H9 (cell line): ENCODE measurements at regions not wholly inside any gene's neighbourhood (a gene's known extent, or its start where the extent isn't known, plus 50 kb on each side); places are given as distances from the start of the nearest gene placed in this dataset.
"Not testable (repeated sequence)": the region's sequence is repeated elsewhere in the genome, so short reads cannot be mapped to it uniquely, and the experiment has no call there.

ENCODE experiments used
- DNase-seq: peaks from one replicate; pipeline ENCODE4 v3.0.0-alpha.2; 2017
- H2AFZ ChIP-seq: one replicate; pipeline ENCODE4 v1.6.1; 2013; ENCODE audit warnings: mild to moderate bottlenecking, low read length, control low read depth, moderate library complexity
- H2AK5ac ChIP-seq: 2 replicates; pipeline ENCODE4 v1.6.1; 2013; ENCODE audit warnings: low read length, control low read depth, mixed read lengths; ENCODE audit not compliant: insufficient read length
- H2BK120ac ChIP-seq: one replicate; pipeline ENCODE4 v1.6.1; 2013; ENCODE audit warnings: low read depth, mild to moderate bottlenecking, low read length, control low read depth, inconsistent platforms; ENCODE audit not compliant: poor library complexity, severe bottlenecking
- H2BK12ac ChIP-seq: 2 replicates; pipeline ENCODE4 v1.6.1; 2013; ENCODE audit warnings: low read length, control low read depth, mixed read lengths, low read depth; ENCODE audit not compliant: insufficient read length
- H2BK15ac ChIP-seq: 2 replicates; pipeline ENCODE4 v1.6.1; 2013; ENCODE audit warnings: low read depth, low read length, control low read depth
- H2BK20ac ChIP-seq: one replicate; pipeline ENCODE4 v1.6.1; 2013; ENCODE audit warnings: low read depth, mild to moderate bottlenecking, low read length, control low read depth, inconsistent platforms; ENCODE audit not compliant: poor library complexity, severe bottlenecking
- H2BK5ac ChIP-seq: 2 replicates; pipeline ENCODE4 v1.6.1; 2013; ENCODE audit warnings: low read length, control low read depth, mixed read lengths; ENCODE audit not compliant: insufficient read length
- H3K14ac ChIP-seq: 2 replicates; pipeline ENCODE4 v1.6.1; 2013; ENCODE audit warnings: low read length, control low read depth; ENCODE audit not compliant: insufficient read depth
- H3K18ac ChIP-seq: 2 replicates; pipeline ENCODE4 v1.6.1; 2013; ENCODE audit warnings: low read depth, mild to moderate bottlenecking, mixed read lengths, low read length, control low read depth; ENCODE audit not compliant: insufficient read length
- H3K23ac ChIP-seq: 2 replicates; pipeline ENCODE4 v1.6.1; 2013; ENCODE audit warnings: low read length, control low read depth, mixed read lengths, low read depth; ENCODE audit not compliant: insufficient read length
- H3K23me2 ChIP-seq: 2 replicates; pipeline ENCODE4 v1.6.1; 2013; ENCODE audit warnings: low read depth, mild to moderate bottlenecking, mixed read lengths, low read length, control low read depth; ENCODE audit not compliant: insufficient read length, poor library complexity, severe bottlenecking
- H3K27ac ChIP-seq: 2 replicates; pipeline ENCODE4 v1.5.1; 2013; ENCODE audit warnings: low read length, control low read depth, mixed read lengths, low read depth; ENCODE audit not compliant: insufficient read length
- H3K27me3 ChIP-seq: 2 replicates; pipeline ENCODE4 v1.6.1; 2013; ENCODE audit warnings: low read length, control low read depth, inconsistent platforms; ENCODE audit not compliant: insufficient read depth
- H3K4ac ChIP-seq: 2 replicates; pipeline ENCODE4 v1.6.1; 2013; ENCODE audit warnings: low read depth, mild to moderate bottlenecking, control low read depth, inconsistent platforms, low read length, moderate library complexity
- H3K4me1 ChIP-seq: 2 replicates; pipeline ENCODE4 v1.6.1; 2013; ENCODE audit warnings: low read length, control low read depth, inconsistent platforms; ENCODE audit not compliant: insufficient read depth
- H3K4me2 ChIP-seq: 2 replicates; pipeline ENCODE4 v1.6.1; 2013; ENCODE audit warnings: low read length, control low read depth, mixed read lengths; ENCODE audit not compliant: insufficient read length, insufficient read depth
- H3K56ac ChIP-seq: 2 replicates; pipeline ENCODE4 v1.6.1; 2013; ENCODE audit warnings: low read depth, mild to moderate bottlenecking, mixed read lengths, low read length, control low read depth; ENCODE audit not compliant: insufficient read length
- H3K79me1 ChIP-seq: 2 replicates; pipeline ENCODE4 v1.6.1; 2013; ENCODE audit warnings: low read depth, mild to moderate bottlenecking, moderate library complexity, low read length, control low read depth, inconsistent platforms; ENCODE audit not compliant: insufficient read depth, poor library complexity, severe bottlenecking
- H3K79me2 ChIP-seq: 2 replicates; pipeline ENCODE4 v1.6.1; 2013; ENCODE audit warnings: low read length, control low read depth, inconsistent platforms; ENCODE audit not compliant: insufficient read depth
- H3K9ac ChIP-seq: 2 replicates; pipeline ENCODE4 v1.6.1; 2013; ENCODE audit warnings: low read length, control low read depth, mixed read lengths; ENCODE audit not compliant: insufficient read length; ENCODE audit errors: extremely low read depth
- H3K9me3 ChIP-seq: one replicate; pipeline ENCODE4 v1.6.1; 2013; ENCODE audit warnings: low read depth, low read length, inconsistent platforms; ENCODE audit not compliant: control insufficient read depth
- H3T11ph ChIP-seq: one replicate; pipeline ENCODE4 v1.6.1; 2013; ENCODE audit warnings: mild to moderate bottlenecking, low read length, control low read depth, inconsistent platforms
- H4K20me1 ChIP-seq: one replicate; pipeline ENCODE4 v1.6.1; 2013; ENCODE audit not compliant: control insufficient read depth, insufficient read length, insufficient read depth
- H4K5ac ChIP-seq: 2 replicates; pipeline ENCODE4 v1.6.1; 2013; ENCODE audit warnings: low read depth, mild to moderate bottlenecking, mixed read lengths, low read length, control low read depth; ENCODE audit not compliant: insufficient read length
- H4K8ac ChIP-seq: replicated peaks from 2 replicates; pipeline ENCODE4 v1.6.1; 2013; ENCODE audit warnings: low read length, control low read depth, mixed read lengths, low read depth; ENCODE audit not compliant: insufficient read length
- H4K91ac ChIP-seq: 2 replicates; pipeline ENCODE4 v1.6.1; 2013; ENCODE audit warnings: low read depth, mild to moderate bottlenecking, moderate library complexity, mixed read lengths, low read length, control low read depth; ENCODE audit not compliant: insufficient read length
- H3K27ac Mint-ChIP-seq, 3 experiments: 2 replicates in 2 of 3; 3 replicates in 1 of 3; pipeline ENCODE4 v1.8.0; 2020 to 2021; ENCODE audit warnings: mixed read lengths in 3 of 3, mild to moderate bottlenecking in 1 of 3, moderate library complexity in 1 of 3
- H3K27me3 Mint-ChIP-seq: 2 replicates; pipeline ENCODE4 v1.8.0; 2021; ENCODE audit warnings: low read depth, mild to moderate bottlenecking, moderate library complexity, mixed read lengths
- H3K36me3 Mint-ChIP-seq, 3 experiments: 2 replicates in 2 of 3; 3 replicates in 1 of 3; pipeline ENCODE4 v1.8.0; 2020 to 2021; ENCODE audit warnings: low read depth in 3 of 3, mixed read lengths in 3 of 3; ENCODE audit not compliant: insufficient read depth in 1 of 3
- H3K4me1 Mint-ChIP-seq, 2 experiments: 2 replicates each; pipeline ENCODE4 v1.8.0; 2020; ENCODE audit warnings: mixed read lengths in 2 of 2
- H3K4me3 Mint-ChIP-seq, 2 experiments: 2 replicates in 1 of 2; 3 replicates in 1 of 2; pipeline ENCODE4 v1.8.0; 2020 to 2021; ENCODE audit warnings: mild to moderate bottlenecking in 2 of 2, mixed read lengths in 2 of 2, moderate library complexity in 1 of 2
- H3K9me3 Mint-ChIP-seq, 2 experiments: 2 replicates in 1 of 2; 3 replicates in 1 of 2; pipeline ENCODE4 v1.8.0; 2020; ENCODE audit warnings: mild to moderate bottlenecking in 2 of 2, mixed read lengths in 2 of 2, moderate library complexity in 1 of 2
- WGBS: extraction: QIAGEN DNeasy Blood & Tissue Kit; methylation state at CpG from one replicate; pipeline ENCODE4 v1.1.7; 2013; ENCODE audit warnings: missing lambda C conversion rate, low lambda C conversion rate, mixed read lengths; ENCODE audit not compliant: insufficient read length; ENCODE audit errors: extremely low coverage; 5-methylcytosine and 5-hydroxymethylcytosine counted together

DNA sequence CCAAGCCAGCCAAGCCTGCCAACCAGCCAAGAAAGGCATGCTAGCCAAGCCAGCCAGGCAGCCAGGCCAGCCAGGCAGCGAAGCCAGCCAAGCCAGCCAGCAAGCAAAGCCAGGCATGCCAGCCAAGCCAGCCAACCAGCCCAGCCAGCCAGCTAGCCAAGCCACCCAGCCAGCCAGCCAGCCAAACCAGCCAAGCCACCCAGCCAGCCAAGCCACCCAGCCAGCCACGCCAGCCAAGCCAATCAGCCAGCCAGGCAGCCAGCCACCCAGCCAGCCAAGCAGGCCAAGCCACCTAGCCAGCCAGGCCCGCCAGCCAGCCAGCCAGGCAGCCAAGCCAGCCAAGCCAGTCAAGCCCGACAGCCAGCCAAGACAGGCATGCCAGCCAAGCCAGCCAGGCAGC, 1601.0 kb downstream of the RPIA start:
- not testable (repeated sequence) for H2BK5ac ChIP-seq, H3K23me2 ChIP-seq, H3K79me1 ChIP-seq, H3K56ac ChIP-seq, H3K23ac ChIP-seq, H2BK12ac ChIP-seq, H3K4me3 Mint-ChIP-seq, H2BK15ac ChIP-seq, H3K27me3 Mint-ChIP-seq, H3K4me2 ChIP-seq, H2AK5ac ChIP-seq, H3K9ac ChIP-seq, H3K4me1 Mint-ChIP-seq, H3K36me3 Mint-ChIP-seq, H4K5ac ChIP-seq, H2BK120ac ChIP-seq, H3K27ac Mint-ChIP-seq, H3K9me3 ChIP-seq, H4K8ac ChIP-seq, H3K4ac ChIP-seq, H3K14ac ChIP-seq, H3K18ac ChIP-seq, H3K4me1 ChIP-seq, DNase-seq, H4K91ac ChIP-seq, H2AFZ ChIP-seq, H3K79me2 ChIP-seq, H2BK20ac ChIP-seq, H3K27ac ChIP-seq, H4K20me1 ChIP-seq, H3T11ph ChIP-seq, H3K27me3 ChIP-seq
- peaks cover 15 to 31% of the 10 kb centered on the region in 2 experiments for H3K9me3 Mint-ChIP-seq
- no CpG with 5 or more reads among the region's 4 CpGs for WGBS

- H3K36me3 Mint-ChIP-seq, H2AK5ac ChIP-seq, H3K4me3 Mint-ChIP-seq, H4K8ac ChIP-seq, H2AFZ ChIP-seq, H3K9me3 ChIP-seq, H3K27me3 ChIP-seq, H2BK15ac ChIP-seq, H3K56ac ChIP-seq, H4K5ac ChIP-seq, H3K79me1 ChIP-seq, H3K14ac ChIP-seq, H3K4me1 ChIP-seq, H3K4me1 Mint-ChIP-seq, H3T11ph ChIP-seq, H4K91ac ChIP-seq, H3K27ac ChIP-seq, H2BK12ac ChIP-seq, H3K4ac ChIP-seq, DNase-seq, H4K20me1 ChIP-seq, H3K9ac ChIP-seq, H3K18ac ChIP-seq, H3K4me2 ChIP-seq, H2BK5ac ChIP-seq, H3K27me3 Mint-ChIP-seq, H3K79me2 ChIP-seq, H3K23ac ChIP-seq, H3K23me2 ChIP-seq, H2BK20ac ChIP-seq, H2BK120ac ChIP-seq, H3K27ac Mint-ChIP-seq: not testable (repeated sequence)
- peaks cover 15 to 31% of the 10 kb centered on the region in 2 experiments for H3K9me3 Mint-ChIP-seq
- no CpG with 5 or more reads among the region's 6 CpGs for WGBS
Observed at GRCh38 chr2:90293224-90293623, 1601.8 kb downstream of the RPIA start.
